ENCODE measurements at regions not wholly inside any gene's neighbourhood (a gene's known extent, or its start where the extent isn't known, plus 50 kb on each side); places are given as distances from the start of the nearest gene placed in this dataset.
"Not testable (repeated sequence)": the region's sequence is repeated elsewhere in the genome, so short reads cannot be mapped to it uniquely, and the experiment has no call there.

GRCh38 chr1:234891427-234891826 is 237.2 kb downstream of the TOMM20 start:
- peak overlapping the region; percentile 5; the same call in 1 of the 2 replicates for H3K27ac ChIP-seq
- TF ChIP-seq Cebpa-rat (IDR thresholded peaks at IDR 0.05), result no peak
- H3K4me1 ChIP-seq, result peaks cover 76% of the 10 kb centered on the region
- H3K9ac ChIP-seq, result no peak overlapping the region
- H3K4me3 ChIP-seq, result no peak overlapping the region
- H3K9me3 ChIP-seq, result 0 out of 2 replicates have a peak, but pooled peaks cover 9% of the 10 kb centered on the region
- no peaks in the 10 kb centered on the region for H4K20me1 ChIP-seq
- no peaks in the 10 kb centered on the region for H3K36me3 ChIP-seq
- no peak overlapping the region for H3K4me2 ChIP-seq
- H3K27me3 ChIP-seq, result no peaks in the 10 kb centered on the region

GRCh38 chr1:234889643-234890042 is 239.0 kb downstream of the TOMM20 start:
- no peak overlapping the region for H3K4me3 ChIP-seq
- H3K4me2 ChIP-seq, result no peak overlapping the region
- no peak for TF ChIP-seq Cebpa-rat (IDR thresholded peaks at IDR 0.05)
- H3K9ac ChIP-seq, result no peak overlapping the region
- 0 out of 2 replicates have a peak, but pooled peaks cover 9% of the 10 kb centered on the region for H3K9me3 ChIP-seq
- H4K20me1 ChIP-seq, result no peaks in the 10 kb centered on the region
- no peaks in the 10 kb centered on the region for H3K36me3 ChIP-seq
- no peaks in the 10 kb centered on the region for H3K27me3 ChIP-seq
- H3K4me1 ChIP-seq, result peaks cover 76% of the 10 kb centered on the region
- no peak overlapping the region for H3K27ac ChIP-seq

DNA sequence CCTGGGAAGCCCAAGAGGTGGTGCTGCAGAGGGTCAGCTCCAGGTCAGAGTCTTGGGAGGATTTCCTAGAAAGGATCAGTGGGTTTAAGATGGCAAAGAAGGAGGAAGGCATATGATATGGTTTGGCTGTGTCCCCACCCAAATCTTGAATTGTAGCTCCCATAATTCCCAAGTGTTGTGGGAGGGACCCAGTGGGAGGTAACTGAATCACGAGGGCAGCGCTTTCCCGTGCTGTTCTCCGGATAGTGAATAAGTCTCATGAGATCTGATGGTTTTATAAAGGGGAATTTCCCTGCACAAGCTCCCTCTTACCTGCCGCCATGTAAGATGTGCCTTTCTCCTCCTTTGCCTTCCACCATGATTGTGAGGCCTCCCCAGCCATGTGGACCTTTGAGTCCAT is 240.4 kb downstream of the TOMM20 start:
- not testable (repeated sequence) for H3K36me3 ChIP-seq, H3K4me3 ChIP-seq, H3K27ac ChIP-seq, H3K4me2 ChIP-seq, H3K9me3 ChIP-seq, H4K20me1 ChIP-seq, H3K27me3 ChIP-seq, H3K9ac ChIP-seq
- H3K4me1 ChIP-seq, result peaks cover 65% of the 10 kb centered on the region

GRCh38 chr1:234887016-234887900 is 241.4 kb downstream of the TOMM20 start:
- TF ChIP-seq Cebpa-rat (IDR thresholded peaks at IDR 0.05), result no peak
- peak overlapping the region; percentile 73 for H3K4me2 ChIP-seq
- H3K27me3 ChIP-seq, result no peaks in the 10 kb centered on the region
- H3K4me3 ChIP-seq, result no peak overlapping the region
- H4K20me1 ChIP-seq, result no peaks in the 10 kb centered on the region
- no peak overlapping the region for H3K27ac ChIP-seq
- H3K9ac ChIP-seq, result no peak overlapping the region; the same call in 1 of the 2 replicates
- no peaks in the 10 kb centered on the region for H3K36me3 ChIP-seq
- 0 out of 2 replicates have a peak, but pooled peaks cover 9% of the 10 kb centered on the region for H3K9me3 ChIP-seq
- H3K4me1 ChIP-seq, result peaks cover 58% of the 10 kb centered on the region

DNA sequence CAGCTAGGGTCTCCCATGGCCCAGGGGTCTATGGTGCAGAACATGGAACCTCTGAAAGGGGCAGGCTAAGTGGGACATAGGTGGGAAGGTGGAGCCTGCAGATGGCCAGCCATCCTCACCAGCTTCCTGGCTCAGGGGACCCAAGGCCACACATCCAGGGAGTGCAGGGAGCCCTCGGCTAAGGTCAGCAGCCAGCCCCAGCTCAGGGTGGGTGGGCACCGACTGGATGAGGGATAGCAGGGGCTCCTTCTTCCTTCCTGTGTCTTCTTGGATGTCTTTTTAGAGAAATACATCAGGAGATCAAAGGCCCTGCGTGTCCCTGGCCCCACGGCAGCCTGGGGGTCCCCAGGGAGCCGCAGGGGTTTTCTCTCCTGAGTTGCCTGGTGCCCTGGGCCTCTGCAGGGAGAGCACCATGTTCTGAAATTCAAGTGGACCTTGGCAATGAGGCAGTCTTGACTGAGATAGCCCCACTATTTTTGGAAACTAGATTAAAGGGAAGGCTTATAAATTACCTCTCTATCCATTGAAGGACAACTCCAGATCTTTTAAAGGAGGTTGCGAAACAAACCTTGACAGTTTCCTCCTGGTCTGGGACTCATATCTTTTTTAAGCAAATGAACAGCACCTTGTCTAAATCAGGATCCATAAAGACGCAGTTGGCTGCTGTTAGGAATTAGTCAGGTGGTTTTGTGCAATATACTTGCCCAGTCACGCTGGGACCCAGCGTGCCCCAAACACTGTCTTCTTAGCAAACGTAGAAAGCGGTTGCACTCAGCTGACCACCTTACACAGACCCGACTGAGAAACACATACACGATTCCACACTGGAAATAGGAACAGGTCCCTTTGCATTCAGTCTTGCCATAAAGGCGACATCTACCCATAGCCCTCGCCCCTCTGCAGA is 242.3 kb downstream of the TOMM20 start:
- TF ChIP-seq Cebpa-rat (IDR thresholded peaks at IDR 0.05), result peak; percentile 55; the same call in 1 of the 2 replicates
- no peaks in the 10 kb centered on the region for H3K36me3 ChIP-seq

GRCh38 chr1:234885601-234886000 is 243.0 kb downstream of the TOMM20 start:
- peak overlapping the region; percentile 60 for H3K27ac ChIP-seq
- TF ChIP-seq Cebpa-rat (IDR thresholded peaks at IDR 0.05), result no peak
- peak overlapping the region; percentile 73 for H3K4me2 ChIP-seq
- H3K4me3 ChIP-seq, result no peak overlapping the region
- no peaks in the 10 kb centered on the region for H3K27me3 ChIP-seq
- no peaks in the 10 kb centered on the region for H3K36me3 ChIP-seq
- peaks cover 67% of the 10 kb centered on the region for H3K4me1 ChIP-seq
- 0 out of 2 replicates have a peak, but pooled peaks cover 9% of the 10 kb centered on the region for H3K9me3 ChIP-seq
- H4K20me1 ChIP-seq, result no peaks in the 10 kb centered on the region
- peak overlapping the region; percentile 37; the same call in 1 of the 2 replicates for H3K9ac ChIP-seq

More for the DNA sequence above, 242.3 kb downstream of the TOMM20 start:
- H3K9me3 ChIP-seq, result 0 out of 2 replicates have a peak, but pooled peaks cover 9% of the 10 kb centered on the region
- H3K27me3 ChIP-seq, result no peaks in the 10 kb centered on the region
- H3K9ac ChIP-seq, result peak overlapping the region; percentile 37
- H4K20me1 ChIP-seq, result no peaks in the 10 kb centered on the region
- H3K27ac ChIP-seq, result peak overlapping the region; percentile 60
- H3K4me1 ChIP-seq, result peaks cover 66% of the 10 kb centered on the region
- peak overlapping the region; percentile 73 for H3K4me2 ChIP-seq
- H3K4me3 ChIP-seq, result no peak overlapping the region

- H3K27me3 ChIP-seq, result no peaks in the 10 kb centered on the region
- no peak overlapping the region for H3K4me3 ChIP-seq
- no peak overlapping the region for H3K27ac ChIP-seq
- peak overlapping the region; percentile 4; the same call in 1 of the 2 replicates for H3K4me2 ChIP-seq
- H3K36me3 ChIP-seq, result no peaks in the 10 kb centered on the region
- 0 out of 2 replicates have a peak, but pooled peaks cover 9% of the 10 kb centered on the region for H3K9me3 ChIP-seq
- no peak overlapping the region for H3K9ac ChIP-seq
- H4K20me1 ChIP-seq, result no peaks in the 10 kb centered on the region
- TF ChIP-seq Cebpa-rat (IDR thresholded peaks at IDR 0.05), result no peak
- peaks cover 72% of the 10 kb centered on the region for H3K4me1 ChIP-seq
Measured at GRCh38 chr1:234884701-234885100, 243.9 kb downstream of the TOMM20 start.

DNA sequence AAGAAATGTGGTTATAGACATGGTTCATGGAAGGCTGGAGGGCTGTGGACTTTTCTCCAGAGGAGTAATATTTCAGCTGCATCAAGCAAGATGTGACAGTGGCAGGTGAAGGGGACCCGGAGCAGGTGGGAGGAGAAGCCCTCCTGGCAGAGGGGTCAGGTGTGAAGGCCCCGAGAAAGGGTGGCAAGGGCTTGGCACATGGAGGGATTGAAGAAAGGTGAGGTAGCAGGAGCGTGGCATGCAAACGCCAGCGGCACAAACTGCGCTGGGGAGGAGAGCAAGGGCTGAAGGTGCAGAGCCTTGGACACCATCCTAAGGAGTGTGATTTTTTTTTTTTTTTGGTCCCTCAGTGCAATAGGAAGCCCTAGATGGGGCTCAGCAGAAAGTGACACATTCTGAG is 244.6 kb downstream of the TOMM20 start:
- no peak overlapping the region for H3K27ac ChIP-seq
- H3K9me3 ChIP-seq, result 0 out of 2 replicates have a peak, but pooled peaks cover 9% of the 10 kb centered on the region
- peaks cover 72% of the 10 kb centered on the region for H3K4me1 ChIP-seq
- no peak overlapping the region for H3K9ac ChIP-seq
- H3K4me2 ChIP-seq, result no peak overlapping the region
- H4K20me1 ChIP-seq, result no peaks in the 10 kb centered on the region
- H3K4me3 ChIP-seq, result no peak overlapping the region
- H3K36me3 ChIP-seq, result no peaks in the 10 kb centered on the region
- no peak for TF ChIP-seq Cebpa-rat (IDR thresholded peaks at IDR 0.05)
- H3K27me3 ChIP-seq, result no peaks in the 10 kb centered on the region

GRCh38 chr1:234882898-234883297 is 245.7 kb downstream of the TOMM20 start:
- H3K4me2 ChIP-seq, result no peak overlapping the region
- no peak overlapping the region for H3K4me3 ChIP-seq
- no peaks in the 10 kb centered on the region for H4K20me1 ChIP-seq
- H3K9me3 ChIP-seq, result no peaks in the 10 kb centered on the region
- H3K4me1 ChIP-seq, result peaks cover 75% of the 10 kb centered on the region
- H3K27ac ChIP-seq, result no peak overlapping the region
- no peaks in the 10 kb centered on the region for H3K36me3 ChIP-seq
- H3K27me3 ChIP-seq, result no peaks in the 10 kb centered on the region
- TF ChIP-seq Cebpa-rat (IDR thresholded peaks at IDR 0.05), result no peak
- no peak overlapping the region for H3K9ac ChIP-seq
